A673 (cell line): ENCODE measurements at regions not wholly inside any gene's neighbourhood (a gene's known extent, or its start where the extent isn't known, plus 50 kb on each side); places are given as distances from the start of the nearest gene placed in this dataset.

Experiments used
- BruUV-seq: library from RNA; stranded (reverse); fragments of 400-500 nt; replicated peaks from 2 replicates; lab custom pipeline; 2021; lab: Mats Ljungman, UMichigan
- CTCF ChIA-PET: fragments of 300-600 bp; sonication (Branson Sonifier 250); formaldehyde crosslinking; loops from one replicate; lab custom pipeline; 2022; ENCODE audit warnings: antibody characterized with exemption; lab: Charles Lee
- POLR2A ChIA-PET: fragments of 300-600 bp; sonication (Branson Sonifier 250); formaldehyde crosslinking; loops from one replicate; lab custom pipeline; 2022; ENCODE audit warnings: antibody characterized with exemption; ENCODE audit not compliant: low non-redundant PET; lab: Charles Lee
- DNase-seq: peaks from one replicate; pipeline ENCODE4 v3.0.0-alpha.2; 2015; ENCODE audit warnings: low spot score
- H3K27ac ChIP-seq: fragments of 200-600 bp; sonication (generic); 2 replicates; pipeline ENCODE4 v1.5.1; 2016; ENCODE audit warnings: mixed run types, low read depth, mild to moderate bottlenecking, mixed read lengths, antibody characterized with exemption, low read length; ENCODE audit not compliant: poor library complexity, severe bottlenecking
- H3K27me3 ChIP-seq: fragments of 200-600 bp; sonication (generic); replicated peaks from 2 replicates; pipeline ENCODE4 v1.6.1; 2017; ENCODE audit warnings: mixed run types, low read depth, mild to moderate bottlenecking, mixed read lengths, antibody characterized with exemption, low read length; ENCODE audit not compliant: insufficient read depth, poor library complexity
- H3K36me3 ChIP-seq: fragments of 200-600 bp; sonication (generic); 2 replicates; pipeline ENCODE4 v1.6.1; 2016; ENCODE audit warnings: mixed run types, mild to moderate bottlenecking, mixed read lengths, antibody characterized with exemption, low read length; ENCODE audit not compliant: insufficient read depth, poor library complexity, severe bottlenecking
- H3K4me1 ChIP-seq: fragments of 200-600 bp; sonication (generic); 2 replicates; pipeline ENCODE4 v1.6.1; 2017; ENCODE audit warnings: mixed run types, mild to moderate bottlenecking, mixed read lengths, antibody characterized with exemption, low read length; ENCODE audit not compliant: insufficient read depth, poor library complexity, severe bottlenecking
- H3K4me3 ChIP-seq: fragments of 200-600 bp; sonication (generic); 2 replicates; pipeline ENCODE4 v1.5.1; 2016; ENCODE audit warnings: low read depth, mixed run types, mild to moderate bottlenecking, mixed read lengths, low read length; ENCODE audit not compliant: poor library complexity, severe bottlenecking
- H3K9me3 ChIP-seq: fragments of 200-600 bp; sonication (generic); 2 replicates; pipeline ENCODE4 v1.6.1; 2016; ENCODE audit warnings: mixed run types, low read depth, mild to moderate bottlenecking, mixed read lengths, antibody characterized with exemption, low read length; ENCODE audit not compliant: poor library complexity, severe bottlenecking
- EZH2 ChIP-seq: fragments of 200-600 bp; sonication (generic); IDR thresholded peaks from 2 replicates; pipeline ENCODE4 v1.6.1; 2017; ENCODE audit warnings: borderline replicate concordance, low read depth, mild to moderate bottlenecking, mixed read lengths, antibody characterized with exemption, low read length; ENCODE audit not compliant: poor library complexity, severe bottlenecking
- intact Hi-C: fragments of 100-400 bp; cut with micrococcal nuclease; formaldehyde crosslinking; loops from one replicate; pipeline ENCODE4 v1.10.0; 2022; ENCODE audit not compliant: unreplicated experiment
- TF ChIP-seq, protein P1 (sequence below): fragments of 300-800, 200-600 bp; sonication (generic); conservative IDR thresholded peaks from 2 replicates; pipeline ENCODE4 v1.5.1; 2017; ENCODE audit warnings: low read depth, mild to moderate bottlenecking, antibody characterized with exemption, low read length, moderate library complexity, mixed read lengths

DNA sequence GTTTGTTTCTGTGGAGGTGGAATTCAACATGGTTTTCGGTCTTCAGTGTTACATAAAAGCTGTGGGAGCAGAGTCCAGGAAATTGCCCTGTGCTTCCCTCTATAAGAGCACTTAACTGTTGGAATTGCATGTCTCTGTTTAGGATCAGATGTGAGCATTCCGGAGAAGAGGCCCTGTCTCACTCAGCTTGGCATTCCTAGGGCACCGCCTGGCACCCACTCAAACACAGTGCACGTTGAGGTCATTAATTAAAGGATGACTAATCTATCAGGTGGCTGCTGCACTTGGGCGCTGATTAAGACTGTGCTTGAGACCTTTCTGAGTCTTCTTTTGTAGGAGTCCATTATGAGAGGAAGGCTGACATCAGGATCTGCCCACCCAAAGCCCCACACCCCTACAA lies 82.8 kb upstream of the VIPR2 start:
- Histone ChIP-seq H3K4me3 (no peak overlapping the region), H3K36me3 (no peaks in the 10 kb centered on the region), H3K27me3 (peaks cover 47% of the 10 kb centered on the region), H3K27ac (no peak overlapping the region), H3K4me1 (no peaks in the 10 kb centered on the region), H3K9me3 (no peaks in the 10 kb centered on the region)
- TF ChIP-seq EZH2 = no peak
- CTCF ChIA-PET = no interaction called here
- no TSS peak for BruUV-seq
- POLR2A ChIA-PET = no interaction called here
- DNase-seq = no peak
- intact Hi-C loops = no loop called here

DNA sequence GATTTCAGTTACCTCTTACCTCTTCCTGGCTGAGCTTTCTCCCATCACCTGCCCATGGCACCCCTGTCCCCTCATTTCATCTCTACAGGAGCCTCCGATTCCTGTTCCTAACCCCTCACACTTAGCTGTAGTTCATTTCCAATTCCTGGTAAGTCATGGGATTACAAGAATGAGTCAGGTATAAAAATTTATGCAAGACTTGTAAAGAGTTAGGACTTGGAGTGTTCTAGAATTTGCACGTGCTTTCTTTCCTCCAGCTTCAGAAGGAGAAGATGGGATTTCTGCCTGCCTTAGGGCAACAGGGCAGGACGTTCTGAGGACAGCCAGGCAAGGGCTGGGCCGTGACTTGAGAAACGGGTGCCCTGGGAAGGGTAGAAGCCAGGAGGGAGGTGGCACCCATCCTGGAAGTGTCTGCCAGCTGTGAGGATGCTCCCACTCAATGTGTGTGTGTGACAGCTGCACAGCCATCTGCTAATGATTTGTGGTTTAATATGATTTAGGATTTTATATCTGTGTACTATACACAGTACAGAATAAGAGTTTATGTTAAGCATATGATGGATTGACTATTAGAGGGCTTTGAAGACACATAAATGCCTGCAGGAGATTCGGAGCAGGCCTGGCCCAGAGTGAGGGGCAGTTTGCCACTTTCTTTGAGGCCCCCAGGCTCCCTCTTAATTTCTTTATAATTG lies 81.5 kb upstream of the VIPR2 start:
- Histone ChIP-seq H3K27ac (no peak overlapping the region), H3K27me3 (peaks cover 57% of the 10 kb centered on the region), H3K4me3 (no peak overlapping the region), H3K9me3 (no peaks in the 10 kb centered on the region), H3K4me1 (no peaks in the 10 kb centered on the region), H3K36me3 (no peaks in the 10 kb centered on the region)
- CTCF ChIA-PET = no interaction called here
- BruUV-seq = no TSS peak
- POLR2A ChIA-PET = interaction anchor here (0.5 kb wide), 1 partner anchor 53 kb away, joined by 6 read pairs; no protein-coding TSS in a partner anchor
- intact Hi-C loops = no loop called here
- no peak for TF ChIP-seq EZH2
- TF ChIP-seq, protein P1, sequence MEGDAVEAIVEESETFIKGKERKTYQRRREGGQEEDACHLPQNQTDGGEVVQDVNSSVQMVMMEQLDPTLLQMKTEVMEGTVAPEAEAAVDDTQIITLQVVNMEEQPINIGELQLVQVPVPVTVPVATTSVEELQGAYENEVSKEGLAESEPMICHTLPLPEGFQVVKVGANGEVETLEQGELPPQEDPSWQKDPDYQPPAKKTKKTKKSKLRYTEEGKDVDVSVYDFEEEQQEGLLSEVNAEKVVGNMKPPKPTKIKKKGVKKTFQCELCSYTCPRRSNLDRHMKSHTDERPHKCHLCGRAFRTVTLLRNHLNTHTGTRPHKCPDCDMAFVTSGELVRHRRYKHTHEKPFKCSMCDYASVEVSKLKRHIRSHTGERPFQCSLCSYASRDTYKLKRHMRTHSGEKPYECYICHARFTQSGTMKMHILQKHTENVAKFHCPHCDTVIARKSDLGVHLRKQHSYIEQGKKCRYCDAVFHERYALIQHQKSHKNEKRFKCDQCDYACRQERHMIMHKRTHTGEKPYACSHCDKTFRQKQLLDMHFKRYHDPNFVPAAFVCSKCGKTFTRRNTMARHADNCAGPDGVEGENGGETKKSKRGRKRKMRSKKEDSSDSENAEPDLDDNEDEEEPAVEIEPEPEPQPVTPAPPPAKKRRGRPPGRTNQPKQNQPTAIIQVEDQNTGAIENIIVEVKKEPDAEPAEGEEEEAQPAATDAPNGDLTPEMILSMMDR = no peak
- DNase-seq = no peak

DNA sequence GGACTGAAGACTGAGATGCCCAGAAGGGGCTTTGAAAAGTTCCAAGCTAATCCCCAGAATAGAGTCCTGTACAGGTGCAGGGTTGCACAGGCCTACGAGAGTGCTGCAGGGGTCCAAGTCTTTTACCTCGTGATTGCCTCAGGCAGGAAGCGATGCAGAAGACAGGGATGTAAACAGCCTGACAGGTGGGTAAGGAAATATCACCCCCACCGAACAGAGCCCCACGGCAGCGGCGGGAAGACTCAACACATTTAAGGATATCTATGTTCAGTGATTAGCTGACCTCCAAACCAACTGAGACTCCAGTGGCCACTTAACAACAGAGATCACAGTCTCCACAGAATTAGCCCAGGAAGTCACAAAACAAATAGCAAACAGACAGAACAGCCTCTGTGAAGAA lies 73.9 kb upstream of the VIPR2 start:
- BruUV-seq = no TSS peak
- intact Hi-C loops = no loop called here
- DNase-seq = no peak
- POLR2A ChIA-PET = no interaction called here
- H3K4me1 ChIP-seq = no peaks in the 10 kb centered on the region
- no peak overlapping the region for H3K27ac ChIP-seq
- TF ChIP-seq, protein P1 = no peak
- no peak overlapping the region for H3K4me3 ChIP-seq
- H3K27me3 ChIP-seq = peaks cover 31% of the 10 kb centered on the region
- no peaks in the 10 kb centered on the region for H3K9me3 ChIP-seq
- CTCF ChIA-PET = no interaction called here
- no peaks in the 10 kb centered on the region for H3K36me3 ChIP-seq

DNA sequence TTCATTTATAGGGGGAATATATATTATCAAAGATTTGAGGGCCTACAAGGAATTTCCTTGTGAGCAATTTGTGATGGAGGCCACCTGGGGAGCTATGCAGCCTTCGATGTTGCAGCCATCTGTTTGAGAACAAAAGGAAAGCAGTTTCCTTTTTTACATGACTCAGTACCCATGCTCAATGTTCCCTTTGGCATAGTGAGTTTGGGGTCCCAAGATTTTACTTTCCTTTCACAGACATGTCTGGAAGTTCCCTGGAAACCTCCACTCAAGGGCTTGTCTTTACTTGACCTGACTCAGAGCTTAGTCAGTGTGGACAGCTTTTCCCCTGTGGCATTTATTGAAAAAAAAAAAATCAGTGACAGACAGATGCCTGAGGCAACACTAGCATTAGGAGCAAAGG lies 73.5 kb upstream of the VIPR2 start:
- Histone ChIP-seq H3K9me3 (no peaks in the 10 kb centered on the region), H3K36me3 (no peaks in the 10 kb centered on the region), H3K4me1 (no peaks in the 10 kb centered on the region), H3K27me3 (peaks cover 26% of the 10 kb centered on the region), H3K4me3 (no peak overlapping the region), H3K27ac (no peak overlapping the region)
- intact Hi-C loops = no loop called here
- ChIA-PET CTCF (no interaction called here), POLR2A (no interaction called here)
- BruUV-seq = no TSS peak
- DNase-seq = no peak
- TF ChIP-seq, protein P1 = no peak
- no peak for TF ChIP-seq EZH2
